Breast epithelium (tissue), 3 donors: ENCODE measurements at regions not wholly inside any gene's neighbourhood (a gene's known extent, or its start where the extent isn't known, plus 50 kb on each side); places are given as distances from the start of the nearest gene placed in this dataset.

Source experiments
- CTCF ChIP-seq, 3 donors: fragments of 450-650 bp; IDR thresholded peaks; one replicate each; pipeline ENCODE4 v1.5.1; 2016 to 2017; ENCODE audit warnings: antibody characterized with exemption in 3 of 3, mild to moderate bottlenecking in 3 of 3, moderate library complexity in 3 of 3
- POLR2A ChIP-seq: fragments of 450-650 bp; IDR thresholded peaks from one replicate; pipeline ENCODE4 v1.6.1; 2016; ENCODE audit warnings: antibody characterized with exemption, mild to moderate bottlenecking, moderate library complexity

GRCh38 chr6:164856138-164856537 is 453.3 kb downstream of the C6orf118 start:
- TF ChIP-seq CTCF (IDR thresholded peaks at IDR 0.05): no peak
- no peak for TF ChIP-seq POLR2A
